GM12892 (cell line): ENCODE measurements at regions not wholly inside any gene's neighbourhood (a gene's known extent, or its start where the extent isn't known, plus 50 kb on each side); places are given as distances from the start of the nearest gene placed in this dataset.

Source experiments
- DNase-seq: peaks from one replicate; pipeline ENCODE4 v3.0.0; 2011; ENCODE audit not compliant: insufficient read length
- FAIRE-seq: peaks from 2 replicates; lab custom pipeline; 2011; peaks lifted over from hg19 to GRCh38; lab: Jason Lieb, UNC
- POLR2A ChIP-seq: IDR thresholded peaks from 2 replicates; pipeline ENCODE4 v1.6.1; 2011; ENCODE audit warnings: low read depth, low read length, control low read depth
- POLR2AphosphoS5 ChIP-seq: IDR thresholded peaks from 2 replicates; pipeline ENCODE4 v1.6.1; 2011; ENCODE audit warnings: low read depth, low read length, control low read depth
- TAF1 ChIP-seq: IDR thresholded peaks from 2 replicates; pipeline ENCODE4 v1.6.1; 2011; ENCODE audit warnings: low read depth, mild to moderate bottlenecking, control low read depth, low read length, borderline replicate concordance

DNA sequence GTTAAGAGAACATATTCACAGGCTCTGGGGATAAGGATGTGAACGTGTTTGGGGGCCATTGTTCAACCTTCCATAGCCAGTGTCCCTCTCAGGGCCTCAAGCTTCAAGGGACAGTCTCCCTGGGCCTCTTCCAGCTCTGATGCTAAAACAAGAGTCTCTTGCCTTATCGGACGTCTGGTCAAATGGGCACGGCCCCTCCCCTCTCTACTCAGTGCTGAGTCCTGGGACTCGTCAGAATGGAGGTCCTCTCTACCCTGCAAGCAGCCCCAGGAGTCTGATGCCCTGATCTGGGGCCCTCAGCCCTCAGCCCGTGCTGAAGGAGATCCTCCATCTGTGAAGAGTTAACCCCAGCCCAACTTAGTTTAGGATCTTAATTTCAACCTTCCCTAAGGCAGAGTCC, 198.2 kb downstream of the ZFP36L2 start:
- TF ChIP-seq POLR2AphosphoS5 (no peak), POLR2A (no peak), TAF1 (no peak)
- no peak for DNase-seq
- no peak for FAIRE-seq

DNA sequence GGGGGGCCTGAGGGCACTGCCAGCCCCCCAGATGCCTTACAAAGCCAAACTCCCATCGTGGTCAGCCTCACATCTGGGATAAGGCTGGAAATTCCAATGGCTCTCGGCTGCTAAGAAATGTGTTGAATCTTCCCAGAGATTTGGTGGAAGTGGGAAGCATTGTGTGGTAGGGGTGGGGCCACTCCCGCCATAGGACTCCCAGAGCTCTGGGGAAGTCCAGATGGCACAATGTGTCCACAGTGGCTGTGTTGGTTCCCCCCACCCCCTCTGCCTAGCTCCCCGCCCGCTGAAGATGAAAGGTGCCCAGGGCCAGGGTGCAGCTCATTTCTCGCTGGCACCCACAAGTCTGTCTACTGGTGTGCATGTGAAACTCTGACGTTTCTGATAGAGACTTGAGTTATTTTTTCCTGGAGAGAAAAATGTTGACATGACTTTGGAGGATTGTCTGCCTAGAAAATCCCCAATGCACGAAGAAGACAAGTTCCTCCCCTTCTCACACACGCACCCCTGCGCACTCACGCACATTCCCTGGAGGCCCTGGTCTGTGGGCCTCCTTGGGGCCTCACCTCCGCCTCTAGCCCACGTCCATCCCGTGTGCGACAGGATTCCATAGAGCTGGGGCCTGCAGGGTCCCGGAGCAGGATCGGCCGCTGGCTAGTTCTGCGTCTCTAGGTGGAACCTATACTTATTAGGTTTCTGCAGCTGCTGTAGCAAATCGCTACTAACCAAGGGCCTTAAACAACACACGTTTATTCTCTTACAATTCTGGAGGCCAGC, 199.1 kb downstream of the ZFP36L2 start:
- no peak for FAIRE-seq
- TF ChIP-seq POLR2A (no peak), POLR2AphosphoS5 (no peak), TAF1 (no peak)
- DNase-seq, result no peak

DNA sequence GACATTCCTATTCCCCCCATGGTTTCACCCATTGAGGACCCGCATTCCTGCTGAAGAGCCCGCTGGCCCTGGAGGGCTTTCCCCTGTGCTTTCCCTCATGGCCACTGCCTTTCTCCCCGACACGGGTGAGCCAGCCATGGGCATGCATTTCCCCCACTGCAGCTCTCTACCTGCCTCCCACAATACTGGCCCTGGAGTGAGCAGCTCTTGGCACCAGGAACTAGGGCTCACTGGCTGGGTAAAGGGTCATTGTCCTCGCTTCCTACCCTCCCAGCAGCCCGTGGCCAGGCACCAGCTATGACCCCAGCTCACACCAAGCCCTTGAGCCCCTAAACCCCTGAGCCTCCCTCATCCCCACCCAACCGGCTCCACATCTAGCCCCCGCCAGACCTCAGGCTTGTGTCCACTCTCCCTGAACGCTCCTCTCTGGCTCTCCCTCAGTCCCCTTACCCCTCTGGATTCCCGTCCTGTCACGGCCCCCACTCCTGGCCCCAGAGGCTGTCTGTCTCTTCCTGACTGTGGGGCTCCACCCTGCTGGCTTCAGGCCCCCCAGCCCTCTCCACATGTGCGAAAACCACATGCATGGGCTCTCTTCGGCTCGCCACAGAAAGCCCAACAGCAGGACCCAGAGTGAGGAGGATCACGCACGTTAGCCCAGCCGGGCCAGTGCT, 199.8 kb downstream of the ZFP36L2 start:
- no peak for FAIRE-seq
- TF ChIP-seq TAF1 (no peak), POLR2A (no peak), POLR2AphosphoS5 (no peak)
- no peak for DNase-seq

DNA sequence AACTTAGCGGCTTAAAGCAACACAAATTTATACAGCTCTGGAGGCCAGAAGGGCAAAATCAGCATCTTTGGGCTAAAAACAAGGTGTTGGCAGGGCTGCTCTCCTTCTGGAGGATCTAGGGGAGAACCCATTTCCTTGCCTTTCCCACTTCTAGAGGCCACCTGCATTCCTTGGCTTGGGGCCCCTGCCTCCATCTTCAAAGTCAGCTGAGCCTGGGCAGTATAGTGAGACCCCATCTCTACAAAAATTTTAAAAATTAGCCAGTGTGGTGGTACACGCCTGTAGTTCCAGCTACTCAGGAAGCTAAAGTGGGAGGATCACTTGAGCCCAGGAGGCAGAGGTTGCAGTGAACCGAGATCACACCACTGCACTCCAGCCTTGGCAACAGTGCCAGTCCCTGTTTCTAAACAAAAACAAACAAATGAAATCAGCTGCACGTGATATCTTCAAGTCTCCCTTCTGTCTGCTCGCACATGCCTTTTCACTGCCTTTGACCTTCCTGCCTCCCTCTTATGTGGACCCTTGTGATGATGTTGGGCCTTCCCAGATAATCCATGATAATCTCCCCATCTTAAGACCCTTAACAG, 200.6 kb downstream of the ZFP36L2 start:
- DNase-seq (no peak), FAIRE-seq (no peak)
- TF ChIP-seq TAF1 (no peak), POLR2A (no peak)

DNA sequence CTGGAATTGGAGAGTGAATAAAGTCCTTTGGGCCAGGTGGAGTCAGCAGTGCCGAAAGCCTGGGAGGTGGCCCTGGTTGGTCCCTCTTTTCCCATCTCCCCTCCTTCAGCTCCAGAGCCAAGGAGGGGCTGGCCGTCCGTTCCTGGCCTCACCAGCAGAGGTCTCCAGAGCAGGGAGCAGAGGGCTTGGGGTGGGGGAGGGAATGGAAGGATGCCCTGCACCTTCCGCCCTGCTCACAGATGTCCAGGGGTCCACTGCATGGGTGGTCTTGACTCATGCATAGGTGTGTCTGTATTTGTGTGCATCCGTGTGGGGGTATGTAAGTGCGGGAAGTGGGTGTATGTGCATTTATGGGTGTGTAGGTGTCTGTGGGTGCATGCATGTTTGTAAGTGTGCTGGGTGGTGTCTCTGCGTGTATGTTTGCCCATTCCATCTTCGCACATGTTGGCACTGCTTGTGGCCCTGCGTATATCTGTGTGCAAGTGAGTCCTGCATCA, 201.8 kb downstream of the ZFP36L2 start:
- FAIRE-seq, result no peak
- TF ChIP-seq TAF1, result no peak
- no peak for TF ChIP-seq POLR2AphosphoS5
- no peak for TF ChIP-seq POLR2A
- no peak for DNase-seq

DNA sequence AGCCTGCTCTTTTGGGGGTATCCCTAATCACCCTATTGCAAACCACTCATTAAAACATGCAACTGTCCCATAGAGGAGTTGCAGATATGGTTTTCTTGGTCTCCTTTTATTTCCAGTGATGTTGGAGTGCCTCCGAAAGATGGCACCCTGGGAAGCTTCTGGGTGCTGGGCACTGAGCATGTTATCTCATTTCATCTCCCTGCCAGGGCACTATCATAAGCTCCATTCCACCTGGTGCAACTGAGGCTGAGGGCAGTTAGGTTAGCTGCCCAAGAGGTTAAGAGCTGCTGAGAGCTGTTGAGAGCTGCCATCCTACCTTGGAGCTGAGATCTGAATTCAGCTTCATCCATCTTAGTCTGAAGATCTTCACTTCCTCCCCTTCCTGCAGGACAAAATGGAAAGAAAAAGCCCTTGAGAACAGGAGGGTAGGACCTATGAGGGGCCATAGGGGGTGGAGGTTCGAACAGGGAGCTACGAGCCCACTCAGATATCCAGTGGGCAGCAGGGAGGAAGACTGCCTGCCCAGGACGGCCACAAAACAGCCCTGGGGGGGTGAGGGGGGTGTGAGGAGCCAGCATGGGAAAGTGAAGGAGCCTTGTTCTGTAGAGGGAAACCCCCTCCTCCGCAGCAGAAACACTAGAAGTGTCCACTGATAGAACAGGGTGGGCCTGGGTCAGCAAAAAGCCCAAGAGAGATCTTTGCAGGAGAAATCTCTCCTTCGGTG, 202.5 kb downstream of the ZFP36L2 start:
- no peak for FAIRE-seq
- TF ChIP-seq POLR2AphosphoS5 (no peak), TAF1 (no peak)
- no peak for DNase-seq

DNA sequence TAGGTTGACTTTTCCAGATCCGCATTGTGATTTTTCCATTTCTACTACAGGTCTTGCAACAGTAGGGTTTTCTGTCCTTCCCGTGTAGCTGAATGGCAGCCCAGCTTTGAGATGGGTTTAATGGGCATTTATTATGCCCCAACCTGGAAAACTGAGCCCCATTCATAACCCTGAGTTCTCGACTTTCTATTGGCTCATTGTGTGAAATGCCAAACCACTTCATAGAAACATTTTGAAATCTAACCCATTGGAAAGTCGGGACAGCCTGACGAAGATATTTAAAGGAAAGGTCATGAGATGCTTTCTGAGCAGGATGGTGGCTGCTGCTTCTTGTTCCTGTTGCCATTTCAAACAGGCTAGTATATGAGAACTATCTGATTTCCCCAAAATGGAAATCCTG, 203.5 kb downstream of the ZFP36L2 start:
- FAIRE-seq, result no peak
- no peak for TF ChIP-seq TAF1
- TF ChIP-seq POLR2A, result no peak
- TF ChIP-seq POLR2AphosphoS5, result no peak
- no peak for DNase-seq

DNA sequence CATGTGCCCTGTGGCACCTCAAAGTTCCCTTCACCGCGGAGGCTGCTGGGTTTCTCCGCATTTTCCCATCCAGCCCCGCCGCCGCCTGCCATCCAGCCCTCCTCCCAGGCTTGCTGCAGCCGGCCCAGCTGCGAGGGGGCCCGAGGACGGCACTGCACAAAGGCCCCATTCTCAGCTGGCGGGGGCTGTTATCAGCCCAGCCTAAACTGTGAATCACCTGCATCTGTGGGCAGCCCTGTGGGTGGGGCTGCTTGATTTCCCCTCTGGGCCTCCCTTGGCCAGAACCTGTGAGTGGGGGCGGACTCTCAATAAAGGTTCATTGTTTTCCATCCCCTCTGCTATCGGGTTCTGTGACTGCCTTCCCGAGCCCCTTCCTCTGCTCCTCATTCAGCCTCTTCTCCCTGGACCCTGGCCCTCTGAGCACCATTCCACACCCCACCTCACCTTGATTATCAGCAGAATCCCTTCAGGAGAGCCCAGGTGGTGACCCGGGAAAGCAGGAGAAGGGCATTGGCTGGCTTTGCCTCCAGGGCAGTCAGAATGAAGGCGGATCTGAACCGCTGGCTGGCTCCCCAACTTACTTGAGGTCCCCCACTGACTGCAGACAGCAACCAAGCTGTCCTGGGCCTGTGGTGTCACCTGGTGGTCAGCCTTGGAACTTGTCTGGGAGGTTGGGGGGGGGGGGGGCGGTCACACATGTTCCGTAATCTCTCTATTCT, 204.5 kb downstream of the ZFP36L2 start:
- no peak for DNase-seq
- FAIRE-seq, result no peak
- no peak for TF ChIP-seq POLR2AphosphoS5
- TF ChIP-seq POLR2A, result no peak
- no peak for TF ChIP-seq TAF1

DNA sequence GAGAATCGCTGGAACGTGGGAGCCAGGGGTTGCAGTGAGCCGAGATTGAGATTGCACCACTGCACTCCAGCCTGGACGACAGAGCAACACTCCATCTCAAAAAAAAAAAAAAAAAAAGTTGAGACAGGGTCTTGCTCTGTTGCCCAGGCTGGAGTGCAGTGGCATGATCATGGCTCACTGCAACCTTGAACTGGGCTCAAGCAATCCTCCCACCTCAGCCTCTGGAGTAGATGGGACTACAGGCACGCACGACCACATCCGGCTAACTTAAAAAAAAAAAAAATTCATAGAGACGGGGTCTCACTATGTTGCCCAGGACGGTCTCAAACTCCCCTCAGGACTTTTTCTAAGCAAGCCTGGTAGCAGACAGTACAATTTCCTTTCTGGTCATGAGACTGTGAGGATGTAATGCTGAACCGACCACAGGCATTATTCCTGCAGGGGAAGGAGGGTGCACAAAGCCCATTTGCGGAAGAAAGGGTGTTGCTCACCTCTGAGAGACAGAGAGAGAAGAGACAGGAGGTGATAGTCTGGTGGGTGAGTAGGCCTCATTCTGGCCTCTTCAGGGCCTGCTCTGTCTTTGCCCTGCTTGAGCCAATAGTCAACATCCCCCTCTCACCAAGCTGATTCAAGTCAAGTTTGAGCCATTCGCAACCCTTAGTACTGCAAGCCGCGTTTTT, 205.3 kb downstream of the ZFP36L2 start:
- DNase-seq, result no peak
- TF ChIP-seq POLR2A (no peak), TAF1 (no peak), POLR2AphosphoS5 (no peak)
- no peak for FAIRE-seq

DNA sequence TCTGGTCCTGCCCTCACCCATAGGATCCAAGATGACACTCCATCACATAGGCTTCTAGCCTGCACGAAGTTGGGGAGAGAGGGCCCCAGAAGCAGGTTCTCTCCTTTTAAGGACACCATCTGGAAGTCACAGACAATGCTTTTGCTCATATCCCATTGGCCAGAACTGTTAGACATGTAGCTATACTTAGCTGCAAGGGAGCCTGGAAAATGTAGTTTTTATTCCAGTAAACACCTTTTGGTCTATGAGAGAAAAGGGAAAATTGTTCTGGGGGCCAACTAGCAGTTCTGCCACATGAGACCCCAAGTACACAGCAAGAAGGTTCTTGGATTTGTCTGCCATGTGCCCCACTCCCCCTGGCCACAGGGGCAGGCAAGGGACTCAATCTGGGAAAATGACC, 206.1 kb downstream of the ZFP36L2 start:
- DNase-seq (no peak), FAIRE-seq (no peak)
- TF ChIP-seq POLR2AphosphoS5 (no peak), TAF1 (no peak), POLR2A (no peak)
